ENCODE measurements at regions not wholly inside any gene's neighbourhood (a gene's known extent, or its start where the extent isn't known, plus 50 kb on each side); places are given as distances from the start of the nearest gene placed in this dataset.

GRCh38 chr1:212155219-212155618 is 119.7 kb downstream of the DTL start:
- intact Hi-C loops (cut with DNase I; ENCODE audit: low total_unique reads): no loop called here

GRCh38 chr1:212157252-212157651 is 121.7 kb downstream of the DTL start:
- DNase-seq (ENCODE audit: low spot score in 2 of 2): no peak
- intact Hi-C loops (cut with DNase I; ENCODE audit: low total_unique reads): no loop called here
- 53% methylated on average over 6 of the region's 6 CpGs for WGBS, 2 donors
- H3K4me3 ChIP-seq (ENCODE audit: low read depth, poor library complexity, severe bottlenecking): no peak overlapping the region
- TF ChIP-seq CTCF (IDR thresholded peaks at IDR 0.05) (no peak), POLR2A (IDR thresholded peaks at IDR 0.05) (no peak)

More at GRCh38 chr1:212155219-212155618, 119.7 kb downstream of the DTL start:
- DNase-seq (ENCODE audit: low spot score in 2 of 2): no peak
- TF ChIP-seq CTCF (IDR thresholded peaks at IDR 0.05) (no peak), POLR2A (IDR thresholded peaks at IDR 0.05) (no peak)
- H3K4me3 ChIP-seq (ENCODE audit: low read depth, poor library complexity, severe bottlenecking): no peak overlapping the region

GRCh38 chr1:212158912-212159796 is 123.6 kb downstream of the DTL start:
- no peak overlapping the region for H3K4me3 ChIP-seq (ENCODE audit: low read depth, poor library complexity, severe bottlenecking)
- intact Hi-C loops (cut with DNase I; ENCODE audit: low total_unique reads): no loop called here
- WGBS, 2 donors: 89 to 90% methylated on average over 7 of the region's 7 CpGs
- no peak for DNase-seq (ENCODE audit: low spot score in 2 of 2)
- TF ChIP-seq CTCF (IDR thresholded peaks at IDR 0.05) (no peak), POLR2A (IDR thresholded peaks at IDR 0.05) (no peak)

- no peak for DNase-seq (ENCODE audit: low spot score in 2 of 2)
- TF ChIP-seq POLR2A (IDR thresholded peaks at IDR 0.05) (no peak), CTCF (IDR thresholded peaks at IDR 0.05) (no peak)
- H3K4me3 ChIP-seq (ENCODE audit: low read depth, poor library complexity, severe bottlenecking): no peak overlapping the region
- intact Hi-C loops (cut with DNase I; ENCODE audit: low total_unique reads): no loop called here
- WGBS, 2 donors: 23 to 29% methylated on average over 2 of the region's 2 CpGs
Observed at GRCh38 chr1:212161231-212161781, 123.9 kb upstream of the PPP2R5A start.

- 60 to 64% methylated on average over 5 of the region's 5 CpGs for WGBS, 2 donors
- H3K4me3 ChIP-seq (ENCODE audit: low read depth, poor library complexity, severe bottlenecking): no peak overlapping the region
- no peak for DNase-seq (ENCODE audit: low spot score in 2 of 2)
- intact Hi-C loops (cut with DNase I; ENCODE audit: low total_unique reads): no loop called here
- TF ChIP-seq CTCF (IDR thresholded peaks at IDR 0.05) (no peak), POLR2A (IDR thresholded peaks at IDR 0.05) (no peak)
Observed at GRCh38 chr1:212162635-212163034, 122.6 kb upstream of the PPP2R5A start.
